LNCaP clone FGC (cell line): ENCODE measurements at regions not wholly inside any gene's neighbourhood (a gene's known extent, or its start where the extent isn't known, plus 50 kb on each side); places are given as distances from the start of the nearest gene placed in this dataset.

ENCODE experiments used
- DNase-seq: peaks from one replicate; pipeline ENCODE4 v3.0.0-alpha.2; 2011; ENCODE audit warnings: low read depth
- H3K4me3 ChIP-seq: 2 replicates; pipeline ENCODE4 v1.5.1; 2011; ENCODE audit warnings: mild to moderate bottlenecking, low read depth, low read length, control low read depth
- CTCF ChIP-seq: IDR thresholded peaks from 2 replicates; pipeline ENCODE4 v1.5.1; 2012; ENCODE audit warnings: mild to moderate bottlenecking; ENCODE audit not compliant: control insufficient read depth, insufficient read depth; ENCODE audit errors: extremely low read depth

DNA sequence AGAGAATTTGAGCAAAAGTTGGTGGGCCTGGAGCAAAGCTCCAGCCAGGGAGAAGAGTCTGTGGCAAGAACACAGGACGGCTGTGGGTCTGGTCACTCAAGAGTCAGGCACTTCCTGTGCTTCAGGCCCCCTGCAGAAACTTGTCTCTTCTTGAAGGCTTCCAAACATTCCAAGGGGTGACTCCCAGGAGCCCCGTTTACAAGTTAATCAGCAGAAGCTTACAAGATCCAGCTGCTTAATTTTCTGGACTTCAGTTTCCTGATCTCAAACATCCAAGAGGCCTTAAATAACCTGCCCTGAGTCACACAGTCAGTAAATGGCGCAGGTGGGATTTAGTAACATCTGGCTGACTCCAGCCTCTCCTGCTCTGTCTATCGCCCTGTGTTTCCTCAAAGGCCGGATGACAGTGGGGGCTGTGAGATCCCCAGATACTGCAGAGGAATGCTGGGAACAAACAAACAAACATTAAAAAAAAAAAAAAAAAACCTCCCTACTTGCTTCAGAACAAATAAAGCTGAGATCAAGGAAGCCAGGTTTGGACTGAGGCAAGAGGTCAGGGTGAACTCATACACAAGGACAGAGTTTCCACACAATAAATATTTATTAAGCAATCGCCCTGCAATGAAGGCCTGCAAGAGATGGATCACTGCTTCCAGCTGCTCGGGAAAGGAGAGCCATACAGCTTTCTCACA is 175.4 kb upstream of the RFC3 start:
- TF ChIP-seq CTCF, result no peak
- H3K4me3 ChIP-seq, result no peak overlapping the region
- DNase-seq, result peak; percentile 52

- DNase-seq, result no peak
- no peak for TF ChIP-seq CTCF
- no peak overlapping the region for H3K4me3 ChIP-seq
Observed at GRCh38 chr13:33644581-33645543, 173.1 kb upstream of the RFC3 start.

- H3K4me3 ChIP-seq, result no peak overlapping the region
- TF ChIP-seq CTCF, result no peak
- no peak for DNase-seq
Observed at GRCh38 chr13:33645591-33646554, 172.1 kb upstream of the RFC3 start.

GRCh38 chr13:33649212-33649878 is 168.6 kb upstream of the RFC3 start:
- H3K4me3 ChIP-seq, result no peak overlapping the region
- TF ChIP-seq CTCF, result no peak
- DNase-seq, result no peak

- H3K4me3 ChIP-seq, result no peak overlapping the region
- no peak for TF ChIP-seq CTCF
- no peak for DNase-seq
Observed at GRCh38 chr13:33651766-33652165, 166.2 kb upstream of the RFC3 start.

GRCh38 chr13:33657274-33657673 is 160.7 kb upstream of the RFC3 start:
- DNase-seq, result no peak
- TF ChIP-seq CTCF, result no peak
- no peak overlapping the region for H3K4me3 ChIP-seq
